IMR-90 (cell line): ENCODE measurements at regions not wholly inside any gene's neighbourhood (a gene's known extent, or its start where the extent isn't known, plus 50 kb on each side); places are given as distances from the start of the nearest gene placed in this dataset.

Experiments used
- ATAC-seq: fragments of 200-7000 bp; cut with Tn5 transposase; 2 replicates; pipeline ENCODE4 v1.9.1; 2020; ENCODE audit warnings: low read depth, mild to moderate bottlenecking, moderate library complexity
- BruUV-seq: library from RNA; stranded (reverse); fragments of 400-500 nt; replicated peaks from 2 replicates; lab custom pipeline; 2021; lab: Mats Ljungman, UMichigan
- CTCF ChIA-PET: fragments of 300-600 bp; formaldehyde crosslinking; extraction: SDS; loops from one replicate; lab custom pipeline; 2021; ENCODE audit warnings: antibody characterized with exemption; lab: Yijun Ruan, JAX
- POLR2A ChIA-PET: fragments of 300-600 bp; sonication (Branson Sonifier 250); formaldehyde crosslinking; loops from one replicate; lab custom pipeline; 2022; ENCODE audit warnings: antibody characterized with exemption; ENCODE audit not compliant: unreplicated experiment; lab: Charles Lee
- DNase-seq: peaks from one replicate; pipeline ENCODE4 v3.0.0; 2013
- H2AFZ ChIP-seq: replicated peaks from 2 replicates; pipeline ENCODE3; 2013; ENCODE audit warnings: low read length, mild to moderate bottlenecking; ENCODE audit not compliant: poor library complexity
- H2AK5ac ChIP-seq: 2 replicates; pipeline ENCODE4 v1.6.1; 2013; ENCODE audit warnings: low read depth, low read length, inconsistent platforms
- H2AK9ac ChIP-seq: replicated peaks from 2 replicates; pipeline ENCODE3; 2013; ENCODE audit warnings: mild to moderate bottlenecking, low read depth, low read length, moderate library complexity; ENCODE audit not compliant: poor library complexity
- H2BK120ac ChIP-seq: 2 replicates; pipeline ENCODE4 v1.6.1; 2013; ENCODE audit warnings: low read depth, low read length, inconsistent platforms
- H2BK15ac ChIP-seq: 3 replicates; pipeline ENCODE4 v1.6.1; 2013; ENCODE audit warnings: low read depth, low read length, inconsistent platforms
- H2BK20ac ChIP-seq: 2 replicates; pipeline ENCODE4 v1.6.1; 2013; ENCODE audit warnings: low read depth, mild to moderate bottlenecking, inconsistent platforms, low read length, moderate library complexity
- H2BK5ac ChIP-seq: 2 replicates; pipeline ENCODE4 v1.6.1; 2013; ENCODE audit warnings: mild to moderate bottlenecking, low read depth, low read length, inconsistent platforms; ENCODE audit not compliant: poor library complexity, severe bottlenecking
- H3K14ac ChIP-seq: replicated peaks from 2 replicates; pipeline ENCODE4 v1.6.1; 2013; ENCODE audit warnings: low read depth, low read length, inconsistent platforms
- H3K18ac ChIP-seq: 2 replicates; pipeline ENCODE4 v1.6.1; 2013; ENCODE audit warnings: low read depth, low read length, control low read depth
- H3K23ac ChIP-seq: 2 replicates; pipeline ENCODE4 v1.6.1; 2013; ENCODE audit warnings: low read depth, low read length, inconsistent platforms
- H3K27ac ChIP-seq: 2 replicates; pipeline ENCODE4 v1.5.1; 2013; ENCODE audit warnings: mild to moderate bottlenecking, control low read depth, low read length; ENCODE audit not compliant: insufficient read depth
- H3K27me3 ChIP-seq: 2 replicates; pipeline ENCODE4 v1.6.1; 2013; ENCODE audit warnings: low read length; ENCODE audit not compliant: control insufficient read depth, insufficient read depth
- H3K36me3 ChIP-seq: 2 replicates; pipeline ENCODE4 v1.6.1; 2013; ENCODE audit warnings: low read length, mixed read lengths; ENCODE audit not compliant: control insufficient read depth, insufficient read depth
- H3K4ac ChIP-seq: 2 replicates; pipeline ENCODE4 v1.6.1; 2013; ENCODE audit warnings: low read depth, low read length, inconsistent platforms
- H3K4me1 ChIP-seq: 2 replicates; pipeline ENCODE4 v1.6.1; 2013; ENCODE audit warnings: low read length, mixed read lengths; ENCODE audit not compliant: control insufficient read depth, insufficient read depth
- H3K4me2 ChIP-seq: 2 replicates; pipeline ENCODE4 v1.6.1; 2013; ENCODE audit warnings: low read depth, mild to moderate bottlenecking, control low read depth, low read length, moderate library complexity
- H3K4me3 ChIP-seq: 2 replicates; pipeline ENCODE4 v1.5.1; 2013; ENCODE audit warnings: low read depth, mild to moderate bottlenecking, control low read depth, low read length, moderate library complexity; ENCODE audit not compliant: insufficient read depth
- H3K56ac ChIP-seq: 2 replicates; pipeline ENCODE4 v1.6.1; 2013; ENCODE audit warnings: low read length, inconsistent platforms; ENCODE audit not compliant: insufficient read depth; ENCODE audit errors: extremely low read depth
- H3K79me1 ChIP-seq, 2 experiments: 2 replicates each; pipeline ENCODE4 v1.6.1; 2013; ENCODE audit warnings: low read length in 2 of 2, inconsistent platforms in 1 of 2, low read depth in 1 of 2
- H3K9ac ChIP-seq: 2 replicates; pipeline ENCODE4 v1.6.1; 2013; ENCODE audit warnings: low read depth, low read length, control low read depth
- H3K9me1 ChIP-seq: 2 replicates; pipeline ENCODE4 v1.6.1; 2013; ENCODE audit warnings: low read length, inconsistent platforms; ENCODE audit not compliant: insufficient read depth
- H3K9me3 ChIP-seq: 2 replicates; pipeline ENCODE4 v1.6.1; 2013; ENCODE audit warnings: low read length; ENCODE audit not compliant: control insufficient read depth, insufficient read depth
- H4K20me1 ChIP-seq: 2 replicates; pipeline ENCODE4 v1.6.1; 2013; ENCODE audit warnings: low read length, inconsistent platforms; ENCODE audit not compliant: insufficient read depth
- H4K5ac ChIP-seq: 2 replicates; pipeline ENCODE4 v1.6.1; 2013; ENCODE audit warnings: mild to moderate bottlenecking, low read depth, low read length, control low read depth
- H4K8ac ChIP-seq, 2 experiments: 2 replicates each; pipeline ENCODE4 v1.6.1; 2013; ENCODE audit warnings: low read depth in 2 of 2, low read length in 2 of 2, control low read depth in 1 of 2, inconsistent platforms in 1 of 2
- H4K91ac ChIP-seq: 2 replicates; pipeline ENCODE4 v1.6.1; 2013; ENCODE audit warnings: low read depth, low read length, inconsistent platforms; ENCODE audit not compliant: insufficient read depth
- BHLHE40 ChIP-seq: fragments of 150-350 bp; IDR thresholded peaks from 2 replicates; pipeline ENCODE4 v1.6.1; 2016; ENCODE audit warnings: mild to moderate bottlenecking, low read depth, low read length
- CHD1 ChIP-seq: IDR thresholded peaks from 2 replicates; pipeline ENCODE4 v1.6.1; 2012; ENCODE audit warnings: low read depth, low read length, improper control_type of control experiment
- CTCF ChIP-seq: conservative IDR thresholded peaks from 2 replicates; pipeline ENCODE4 v1.5.1; 2012; ENCODE audit warnings: mild to moderate bottlenecking, low read depth, low read length, improper control_type of control experiment
- ELK1 ChIP-seq: fragments of 150-350 bp; IDR thresholded peaks from 2 replicates; pipeline ENCODE4 v1.6.1; 2016; ENCODE audit warnings: low read depth, mild to moderate bottlenecking, low read length, moderate library complexity, borderline replicate concordance
- FOS ChIP-seq: fragments of 150-350 bp; IDR thresholded peaks from 2 replicates; pipeline ENCODE4 v1.6.1; 2016; ENCODE audit warnings: low read depth, low read length
- MXI1 ChIP-seq: IDR thresholded peaks from 2 replicates; pipeline ENCODE4 v1.6.1; 2012; ENCODE audit warnings: low read depth, mild to moderate bottlenecking, low read length, moderate library complexity, borderline replicate concordance
- NFE2L2 ChIP-seq: fragments of 150-350 bp; IDR thresholded peaks from 2 replicates; pipeline ENCODE4 v1.6.1; 2016; ENCODE audit warnings: low read depth, mild to moderate bottlenecking, low read length
- POLR2A ChIP-seq: IDR thresholded peaks from 2 replicates; pipeline ENCODE4 v1.6.1; 2012; ENCODE audit warnings: mild to moderate bottlenecking, low read depth, low read length
- RCOR1 ChIP-seq: IDR thresholded peaks from 2 replicates; pipeline ENCODE4 v1.6.1; 2012; ENCODE audit warnings: mild to moderate bottlenecking, low read length, improper control_type of control experiment; ENCODE audit not compliant: insufficient replicate concordance
- RFX5 ChIP-seq: IDR thresholded peaks from 2 replicates; pipeline ENCODE4 v1.8.0; 2012; ENCODE audit warnings: low read depth, mild to moderate bottlenecking, low read length, moderate library complexity
- SMC3 ChIP-seq: fragments of 150-350 bp; IDR thresholded peaks from 2 replicates; pipeline ENCODE4 v1.6.1; 2016; ENCODE audit warnings: low read depth, mild to moderate bottlenecking, antibody characterized with exemption, low read length, moderate library complexity
- USF2 ChIP-seq: fragments of 150-350 bp; IDR thresholded peaks from 2 replicates; pipeline ENCODE4 v1.6.1; 2017; ENCODE audit warnings: mild to moderate bottlenecking, antibody characterized with exemption, low read length, low read depth
- WGBS, 2 experiments: methylation state at CpG; one replicate each; pipeline versions ENCODE4 v1.1.5 to v1.1.7; 2013; ENCODE audit warnings: missing lambda C conversion rate in 2 of 2; ENCODE audit not compliant: insufficient read length in 1 of 2; ENCODE audit errors: extremely low coverage in 2 of 2; 5-methylcytosine and 5-hydroxymethylcytosine counted together
- dilution Hi-C: fragments of 300-500 bp; cut with HindIII; formaldehyde crosslinking; loops from one replicate; pipeline ENCODE4 v1.14.3; 2018; ENCODE audit warnings: low sequenced_read_pairs; ENCODE audit not compliant: unreplicated experiment
- in situ Hi-C: fragments of 300-500 bp; cut with MboI; formaldehyde crosslinking; loops from 3 replicates; pipeline ENCODE4 v1.14.3; 2019; ENCODE audit warnings: low sequenced_read_pairs, inconsistent platforms, mixed read lengths
- intact Hi-C: fragments of 100-400 bp; cut with micrococcal nuclease; formaldehyde crosslinking; loops from 2 replicates; pipeline ENCODE4 v1.10.0; 2022

- Histone ChIP-seq H3K56ac (no peak overlapping the region), H3K23ac (no peak overlapping the region), H3K9me3 (peaks cover 2% of the 10 kb centered on the region; the same call in 1 of the 2 replicates), H3K9me1 (no peaks in the 10 kb centered on the region), H4K20me1 (no peaks in the 10 kb centered on the region), H3K36me3 (no peaks in the 10 kb centered on the region), H3K79me1 (no peaks in the 10 kb centered on the region), H2BK5ac (no peak overlapping the region), H3K4me3 (no peak overlapping the region), H4K8ac (no peak overlapping the region), H4K5ac (no peak overlapping the region), H3K4me1 (no peaks in the 10 kb centered on the region), H2BK20ac (no peak overlapping the region), H3K9ac (no peak overlapping the region), H2AFZ (no peak overlapping the region), H3K4me2 (no peak overlapping the region), H2BK15ac (no peak overlapping the region), H3K18ac (no peak overlapping the region), H3K27me3 (peaks cover 2% of the 10 kb centered on the region), H3K4ac (no peak overlapping the region), H4K91ac (no peak overlapping the region), H3K14ac (no peak overlapping the region), H2BK120ac (no peak overlapping the region), H3K27ac (no peak overlapping the region), H2AK5ac (no peak overlapping the region), H2AK9ac (no peak overlapping the region)
- ATAC-seq (no peak), DNase-seq (no peak)
- TF ChIP-seq POLR2A (no peak), CTCF (no peak), MXI1 (no peak), BHLHE40 (no peak), NFE2L2 (no peak), FOS (no peak), SMC3 (no peak), RFX5 (no peak), RCOR1 (no peak), CHD1 (no peak), ELK1 (no peak), USF2 (no peak)
- ChIA-PET CTCF (no interaction called here), POLR2A (no interaction called here)
- dilution Hi-C loops = no loop called here
- BruUV-seq = no TSS peak
- WGBS, 2 experiments = no CpG with 5 or more reads among the region's 7 CpGs
- intact Hi-C loops = no loop called here
- in situ Hi-C loops = no loop called here
Observed at GRCh38 chr2:236841389-236841788, 244.3 kb upstream of the COPS8 start.
